ENCODE measurements at regions not wholly inside any gene's neighbourhood (a gene's known extent, or its start where the extent isn't known, plus 50 kb on each side); places are given as distances from the start of the nearest gene placed in this dataset.
"Not testable (repeated sequence)": the region's sequence is repeated elsewhere in the genome, so short reads cannot be mapped to it uniquely, and the experiment has no call there.

GRCh38 chr2:109692013-109692743, 78.0 kb downstream of the SOWAHC start:
- no peak for DNase-seq (ENCODE audit: low spot score)

DNA sequence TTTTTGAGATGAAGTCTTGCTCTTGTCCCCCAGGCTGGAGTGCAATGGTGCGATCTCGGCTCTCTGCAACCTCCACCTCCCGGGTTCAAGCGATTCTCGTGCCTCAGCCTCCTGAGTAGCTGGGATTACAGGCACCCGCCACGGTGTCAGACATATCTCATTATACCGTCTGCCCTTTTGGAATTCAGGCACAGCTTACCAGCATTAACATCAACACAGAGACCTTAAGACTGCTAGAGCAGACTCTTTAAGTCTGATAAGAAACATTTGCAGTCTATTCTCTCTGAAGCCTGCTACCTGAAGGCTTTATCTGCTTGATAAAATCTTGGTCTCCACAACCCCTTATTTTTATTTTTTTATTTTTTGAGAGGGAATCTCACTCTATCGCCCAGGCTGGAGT, 78.7 kb downstream of the SOWAHC start:
- not testable (repeated sequence) for DNase-seq (ENCODE audit: low spot score)

DNA sequence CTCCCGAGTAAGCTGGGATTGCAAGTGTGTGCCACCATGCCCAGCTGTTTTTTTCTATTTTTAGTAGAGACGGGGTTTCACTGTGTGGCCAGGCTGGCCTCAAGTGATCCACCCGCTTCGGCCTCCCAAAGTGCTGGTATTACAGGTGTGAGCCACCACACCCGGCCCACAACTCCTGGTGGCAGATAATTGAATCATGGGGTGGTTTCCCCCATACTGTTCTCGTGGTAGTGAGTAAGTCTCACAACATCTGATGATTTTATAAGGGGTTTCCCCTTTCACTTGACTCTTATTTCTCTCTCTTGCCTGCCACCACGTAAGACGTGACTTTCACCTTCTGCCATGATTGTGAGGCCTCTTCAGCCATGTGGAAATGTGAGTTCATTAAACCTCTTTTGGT, 79.1 kb downstream of the SOWAHC start:
- DNase-seq (ENCODE audit: low spot score): not testable (repeated sequence)

GRCh38 chr2:109694190-109694589, 80.0 kb downstream of the SOWAHC start:
- no peak for DNase-seq (ENCODE audit: low spot score)

- no peak for DNase-seq (ENCODE audit: low spot score)
These were observed 81.1 kb downstream of the SOWAHC start for GRCh38 chr2:109695290-109695689.

GRCh38 chr2:109699646-109700045, 85.5 kb downstream of the SOWAHC start:
- no peak for DNase-seq (ENCODE audit: low spot score)

- DNase-seq (ENCODE audit: low spot score): no peak
These were observed 86.6 kb downstream of the SOWAHC start for GRCh38 chr2:109700680-109701274.

- peak; percentile 59 for DNase-seq (ENCODE audit: low spot score)
These were observed 87.2 kb downstream of the SOWAHC start for GRCh38 chr2:109701362-109701761.

DNA sequence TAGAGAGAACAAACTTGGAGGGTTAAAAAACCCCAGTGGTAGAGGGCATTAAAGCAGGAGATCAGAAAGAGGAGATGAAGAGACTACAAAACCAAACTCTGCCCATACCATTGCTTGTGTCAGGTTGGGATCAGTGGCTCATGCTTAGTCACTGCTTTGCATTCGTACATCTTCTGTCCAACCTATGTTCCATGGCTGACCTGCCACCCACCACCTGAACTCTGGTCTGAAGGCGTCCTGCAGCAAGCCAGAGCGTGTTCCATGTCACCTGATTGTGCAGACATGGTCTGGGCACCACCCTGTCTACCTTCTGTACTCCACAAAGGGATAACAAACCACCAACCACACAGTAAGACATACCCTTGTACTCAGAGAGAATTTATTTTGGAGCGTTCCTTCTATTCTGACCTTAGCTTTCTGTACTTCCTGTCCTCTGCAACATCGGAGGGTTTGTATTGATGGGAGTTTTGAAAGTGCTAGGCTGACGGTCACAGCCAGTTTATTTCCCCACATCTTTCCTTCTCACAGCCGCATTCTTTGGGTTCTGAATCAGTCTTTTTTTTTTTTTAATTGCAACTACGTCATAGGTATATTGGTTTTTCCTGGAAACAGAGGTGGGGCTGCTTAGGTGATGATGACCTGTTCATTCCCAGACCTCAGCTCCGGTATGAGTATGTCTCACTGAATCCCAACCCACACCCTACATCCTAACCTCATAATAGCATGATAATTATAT, 88.3 kb downstream of the SOWAHC start:
- peak; percentile 92 for DNase-seq (ENCODE audit: low spot score)

DNA sequence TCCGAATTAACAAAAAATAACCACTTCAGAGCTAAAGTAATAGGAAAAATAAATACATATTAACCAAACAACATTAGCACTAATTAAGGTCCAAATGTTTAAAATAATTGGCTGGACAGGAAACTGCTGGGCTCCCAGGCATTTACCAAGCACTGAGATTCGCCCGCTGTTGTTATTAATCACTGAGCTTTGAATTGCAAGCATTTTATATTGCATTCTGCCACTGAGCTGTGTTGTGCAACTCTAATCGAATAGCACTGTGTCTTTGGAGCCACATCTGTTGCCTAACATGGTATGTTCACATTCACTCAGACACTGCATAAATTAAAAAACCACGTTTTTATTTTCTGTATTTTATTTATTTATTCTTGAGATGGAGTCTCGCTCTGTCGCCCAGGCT, 88.9 kb downstream of the SOWAHC start:
- DNase-seq (ENCODE audit: low spot score): no peak

- no peak for DNase-seq (ENCODE audit: low spot score)
These were observed 89.6 kb downstream of the SOWAHC start for GRCh38 chr2:109703798-109704197.

DNA sequence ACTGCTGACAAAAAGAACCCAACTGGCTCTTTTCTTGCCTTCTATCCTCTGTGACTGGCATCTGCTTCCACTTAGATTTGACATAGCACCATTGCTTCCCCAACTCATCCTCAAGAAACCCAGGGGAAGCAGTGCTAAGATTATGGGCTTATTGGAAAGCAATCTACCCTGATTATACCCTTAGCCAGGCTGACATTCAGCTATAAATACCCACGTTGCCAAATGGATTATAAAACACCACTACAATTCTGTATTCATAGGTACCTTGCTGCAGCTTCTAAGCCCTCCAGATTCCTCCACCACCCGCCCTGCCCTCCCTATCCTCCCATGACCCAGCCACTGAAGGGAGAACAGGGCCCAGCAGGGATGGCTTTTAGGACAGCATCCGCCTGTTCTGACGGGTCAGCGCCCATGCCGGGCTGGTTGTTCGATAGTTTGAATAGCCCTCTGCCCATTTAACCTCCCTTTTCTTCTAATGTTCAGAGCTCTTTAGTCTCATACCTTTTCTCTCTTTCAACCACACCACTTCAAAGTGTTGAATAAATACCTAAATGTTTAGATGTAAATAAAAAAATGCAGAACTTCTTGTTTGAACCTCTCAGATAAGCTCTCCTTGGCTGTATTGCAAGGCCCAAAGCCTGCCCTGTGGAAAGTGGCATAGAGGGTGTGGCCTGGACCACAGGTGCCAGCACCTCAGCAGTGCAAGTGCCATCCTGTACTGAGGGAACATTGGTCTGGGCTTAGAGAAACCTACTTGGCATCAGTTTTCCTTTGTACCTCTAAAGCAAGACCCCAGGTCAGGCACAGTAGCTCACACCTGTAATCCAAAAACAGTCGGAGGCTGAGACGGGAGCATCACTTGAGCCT, 86.6 kb upstream of the RGPD5 start:
- peak; percentile 47 for DNase-seq (ENCODE audit: low spot score)

DNA sequence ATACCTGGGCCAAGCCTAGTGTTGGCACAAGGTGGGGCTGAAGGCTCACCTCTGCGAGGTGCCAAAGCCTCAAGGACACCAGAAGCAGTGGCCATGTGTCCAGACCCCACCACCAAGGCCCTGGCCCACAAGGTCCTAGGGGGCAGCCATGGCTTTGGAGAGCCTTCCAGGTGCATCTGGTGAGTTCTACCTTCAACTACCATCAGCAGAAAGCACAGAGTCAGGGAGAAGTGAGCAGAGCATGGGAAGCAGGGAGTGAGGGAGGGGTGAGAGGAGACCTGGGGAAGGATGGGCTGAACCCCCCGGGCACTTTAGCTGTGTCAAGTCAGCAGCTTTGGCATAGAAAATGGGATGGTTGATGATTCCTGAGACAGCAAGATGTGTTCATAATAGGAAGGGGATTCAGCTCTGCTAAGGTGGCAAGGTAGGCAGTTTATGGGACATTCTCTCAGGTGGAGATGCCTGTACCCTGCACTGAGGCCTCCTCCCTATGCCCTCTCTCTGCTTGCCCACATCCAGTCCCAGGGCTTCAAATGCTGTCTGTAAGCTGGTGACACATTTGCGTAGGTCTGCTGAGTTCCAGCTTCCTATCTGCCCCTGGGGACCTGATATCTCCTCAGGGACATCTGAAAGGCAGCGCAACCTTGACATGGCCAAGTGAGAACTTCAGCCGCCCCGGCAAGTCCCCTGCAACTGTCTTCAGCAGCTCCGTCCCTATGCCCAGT, 83.4 kb upstream of the RGPD5 start:
- no peak for DNase-seq (ENCODE audit: low spot score)

GRCh38 chr2:109711230-109712122, 82.6 kb upstream of the RGPD5 start:
- DNase-seq (ENCODE audit: low spot score): no peak

- no peak for DNase-seq (ENCODE audit: low spot score)
These were observed 82.0 kb upstream of the RGPD5 start for GRCh38 chr2:109712123-109712449.

DNA sequence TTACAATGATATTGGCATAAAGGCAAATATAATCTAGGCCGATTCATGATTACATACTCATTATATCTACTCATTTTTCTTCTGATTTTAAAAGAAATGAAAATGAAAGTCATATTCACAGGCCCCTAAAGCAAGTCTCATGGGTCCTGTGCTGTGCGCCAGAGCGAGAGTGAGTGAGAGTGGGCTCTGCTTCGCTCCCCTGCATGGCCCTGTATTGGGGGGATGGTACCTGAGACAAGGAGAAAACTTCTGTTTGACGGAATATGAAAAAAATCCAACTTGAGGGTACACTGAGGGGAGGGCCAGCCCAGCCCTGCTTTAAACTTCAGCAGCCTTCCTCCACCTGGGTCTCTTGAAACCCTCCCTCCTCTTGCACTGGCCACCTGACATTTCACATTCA, 81.4 kb upstream of the RGPD5 start:
- DNase-seq (ENCODE audit: low spot score): no peak

- peak; percentile 40 for DNase-seq (ENCODE audit: low spot score)
These were observed 78.7 kb upstream of the RGPD5 start for GRCh38 chr2:109715313-109715805.

GRCh38 chr2:109716596-109716995, 77.5 kb upstream of the RGPD5 start:
- DNase-seq (ENCODE audit: low spot score): not testable (repeated sequence)

- DNase-seq (ENCODE audit: low spot score): no peak
These were observed 76.0 kb upstream of the RGPD5 start for GRCh38 chr2:109718139-109718538.

- DNase-seq (ENCODE audit: low spot score): no peak
These were observed 74.2 kb upstream of the RGPD5 start for GRCh38 chr2:109719871-109720270.
